Fibroblast of skin of abdomen (primary cell): ENCODE measurements at regions not wholly inside any gene's neighbourhood (a gene's known extent, or its start where the extent isn't known, plus 50 kb on each side); places are given as distances from the start of the nearest gene placed in this dataset.

Experiments
- DNase-seq: peaks from one replicate; pipeline ENCODE4 v3.0.0-alpha.2; 2013

GRCh38 chr15:79373113-79373512 is 59.0 kb upstream of the MINAR1 start:
- DNase-seq = peak; percentile 56

DNA sequence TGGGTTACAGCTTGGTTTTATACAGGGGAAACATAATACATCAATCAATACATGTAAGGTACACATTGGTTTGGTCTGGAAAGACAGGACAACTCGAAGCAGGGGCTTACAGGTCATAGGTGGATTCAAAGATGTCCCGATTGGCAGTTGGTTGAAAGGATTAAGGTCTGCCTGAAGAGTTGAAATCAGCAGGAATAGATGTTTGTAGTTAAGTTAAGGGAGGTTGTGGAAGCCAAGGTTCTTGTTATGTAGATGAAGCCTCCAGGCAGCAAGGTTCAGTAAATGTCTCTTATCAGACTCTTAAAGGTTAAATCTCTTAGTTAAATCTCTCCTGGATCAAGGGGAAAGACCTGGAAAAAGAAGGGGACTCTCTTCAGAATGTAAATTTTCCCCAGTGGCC is 58.4 kb upstream of the MINAR1 start:
- no peak for DNase-seq

DNA sequence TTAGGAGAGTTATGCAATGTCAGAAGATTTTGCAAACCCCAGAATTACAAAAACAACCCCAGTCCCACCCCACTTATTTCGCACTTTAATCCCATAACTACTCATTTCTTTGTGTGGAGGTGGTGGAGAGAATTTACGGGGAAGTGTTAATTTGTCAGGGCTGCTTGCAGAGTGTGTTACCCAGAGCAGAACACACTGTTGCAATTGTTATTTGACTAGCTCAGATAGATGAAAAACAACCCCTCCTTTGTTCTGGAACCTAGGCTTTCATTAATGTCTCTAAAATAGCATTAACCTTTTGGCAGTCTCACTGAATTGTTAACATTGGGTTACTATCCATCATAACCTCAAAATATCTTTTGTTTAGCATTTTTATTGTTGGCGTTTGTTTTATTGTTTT is 55.8 kb upstream of the MINAR1 start:
- DNase-seq = no peak

DNA sequence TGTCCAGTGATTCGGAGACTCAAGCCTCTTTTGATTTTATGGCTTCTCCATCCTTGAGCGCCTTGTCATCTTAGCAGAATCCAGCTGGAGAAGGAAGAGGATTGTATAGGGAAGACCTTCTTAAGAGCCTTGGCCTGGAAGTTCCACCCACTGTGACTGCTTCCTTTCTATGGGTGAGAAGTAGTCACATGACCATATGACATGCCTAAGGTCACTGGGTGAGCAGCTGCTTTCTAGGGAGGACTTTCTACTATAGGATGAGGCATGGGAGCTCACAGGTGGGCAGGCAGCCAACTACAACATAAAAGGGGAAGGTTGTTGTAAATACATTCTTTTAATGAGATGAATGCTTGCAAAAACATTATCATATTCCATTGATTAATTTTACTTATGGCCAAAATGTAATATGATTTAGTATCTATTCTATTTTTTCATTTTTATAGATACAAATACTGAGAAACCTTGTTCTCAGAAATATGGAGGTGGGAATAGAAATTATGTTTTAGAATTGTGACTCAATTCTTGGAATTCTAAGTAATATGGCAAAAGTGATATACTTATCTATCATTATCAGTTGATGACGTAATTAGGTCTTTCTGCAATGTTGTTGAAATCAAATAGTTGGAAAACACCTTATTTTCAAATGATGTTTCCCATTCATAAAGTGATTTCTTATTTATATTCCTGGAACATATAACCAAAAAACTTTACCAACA is 53.6 kb upstream of the MINAR1 start:
- DNase-seq = no peak

DNA sequence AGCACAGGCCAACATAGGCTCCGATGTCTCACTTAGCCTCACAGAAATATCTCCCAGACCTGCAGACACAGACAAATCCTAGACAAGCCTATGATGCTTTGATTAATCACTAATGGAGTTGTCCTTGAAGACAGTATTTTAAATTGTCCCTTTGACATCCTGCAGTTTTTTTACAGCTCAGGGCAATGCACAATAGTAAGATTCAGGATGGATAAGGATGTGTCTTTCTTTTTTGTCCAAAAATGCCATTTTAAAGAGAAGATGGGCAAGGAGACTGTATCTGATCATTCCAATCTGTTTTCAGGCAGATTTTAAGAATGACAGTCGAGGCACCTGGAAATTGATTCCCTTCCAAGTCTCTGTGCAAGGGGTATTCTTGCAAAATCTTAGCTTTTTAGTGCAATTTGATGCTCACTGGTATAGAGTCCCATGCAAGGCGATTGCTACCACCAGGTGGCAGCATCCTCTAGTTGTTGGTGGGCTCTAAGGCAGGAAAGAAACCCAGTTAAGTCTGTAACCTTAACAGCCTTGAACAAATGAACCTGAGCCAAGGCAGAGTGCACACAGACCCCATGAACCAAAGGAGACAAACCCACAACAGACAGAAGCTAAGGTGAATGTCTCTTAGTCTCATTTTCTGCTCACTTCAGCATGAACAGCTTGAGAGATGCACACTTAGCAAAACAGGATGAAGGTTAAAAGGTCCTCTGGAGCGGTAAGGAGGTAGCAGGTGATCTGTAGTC is 51.2 kb upstream of the MINAR1 start:
- peak; percentile 64 for DNase-seq

DNA sequence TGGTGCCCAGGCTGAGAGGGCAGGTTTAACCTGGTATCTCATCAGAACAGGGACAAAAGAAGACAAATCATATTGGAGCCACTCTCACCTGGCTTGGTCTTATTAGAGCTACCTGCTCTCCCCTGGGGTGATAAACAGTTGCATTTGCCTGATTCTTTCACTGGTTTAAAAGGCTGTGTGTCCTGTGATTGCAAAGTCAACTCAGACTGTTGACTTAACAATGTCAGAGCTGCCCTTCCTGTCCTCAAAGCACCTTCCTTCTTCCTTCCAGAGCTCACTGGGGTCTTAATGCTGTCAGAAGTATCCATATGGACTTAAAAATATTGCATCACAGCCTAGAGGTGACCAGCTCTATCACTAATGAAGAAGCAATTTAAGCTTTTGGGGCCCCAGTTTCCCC is 50.5 kb upstream of the MINAR1 start:
- DNase-seq = no peak
